K562 (cell line): ENCODE measurements at regions not wholly inside any gene's neighbourhood (a gene's known extent, or its start where the extent isn't known, plus 50 kb on each side); places are given as distances from the start of the nearest gene placed in this dataset.

Experiments used
- CBX5 ChIP-seq: IDR thresholded peaks from 2 replicates; pipeline ENCODE4 v1.6.1; 2014; ENCODE audit warnings: low read depth, borderline replicate concordance
- CREB3L1 ChIP-seq: fragments of 450-650 bp; IDR thresholded peaks from 2 replicates; pipeline ENCODE4 v1.6.1; 2014; ENCODE audit warnings: low read depth, mild to moderate bottlenecking, moderate library complexity, borderline replicate concordance
- CTBP1 ChIP-seq: fragments of 450-650 bp; IDR thresholded peaks from 2 replicates; pipeline ENCODE4 v1.6.1; 2016; ENCODE audit warnings: borderline replicate concordance
- FOSL1 ChIP-seq: fragments of 200-800 bp; sonication (Bioruptor generic); conservative IDR thresholded peaks from 2 replicates; pipeline ENCODE4 v1.6.1; 2016; ENCODE audit warnings: missing genetic modification characterization, missing compliant biosample characterization
- GATAD2A ChIP-seq: fragments of 450-650 bp; IDR thresholded peaks from 2 replicates; pipeline ENCODE4 v1.6.1; 2017
- HCFC1 ChIP-seq: IDR thresholded peaks from 2 replicates; pipeline ENCODE4 v1.6.1; 2012; ENCODE audit warnings: low read depth, low read length, improper control_type of control experiment
- MBD2 ChIP-seq: sonication (generic); IDR thresholded peaks from 2 replicates; pipeline ENCODE4 v1.6.1; 2016; ENCODE audit warnings: low read depth, borderline replicate concordance
- MECOM ChIP-seq: fragments of 250-450 bp; sonication (Bioruptor Pico); IDR thresholded peaks from 2 replicates; pipeline ENCODE4 v1.8.0; 2022; ENCODE audit warnings: inconsistent platforms
- MEIS2 ChIP-seq: fragments of 450-650 bp; IDR thresholded peaks from 2 replicates; pipeline ENCODE4 v1.6.1; 2014; ENCODE audit warnings: mild to moderate bottlenecking; ENCODE audit not compliant: partially characterized antibody
- MLX ChIP-seq, 2 experiments: fragments of 450-650 bp in 1 of 2; sonication (generic) in 1 of 2; formaldehyde crosslinking; conservative IDR thresholded peaks; 2 replicates each; pipeline versions ENCODE4 v1.4.0 to v1.8.1; 2020 to 2022; ENCODE audit warnings: mild to moderate bottlenecking in 1 of 2, missing genetic modification reagents in 1 of 2
- MTA2 ChIP-seq: fragments of 450-650 bp; IDR thresholded peaks from 2 replicates; pipeline ENCODE4 v1.6.1; 2016; ENCODE audit warnings: low read depth
- MYBL2 ChIP-seq, 2 experiments: fragments of 450-650 bp in 1 of 2; sonication (generic) in 1 of 2; formaldehyde crosslinking in 1 of 2; IDR thresholded peaks; 2 replicates each; pipeline versions ENCODE4 v1.6.1 to v1.8.1; 2017 to 2022; ENCODE audit warnings: borderline replicate concordance in 1 of 2, inconsistent platforms in 1 of 2, low read depth in 1 of 2, mild to moderate bottlenecking in 1 of 2, missing genetic modification reagents in 1 of 2, moderate library complexity in 1 of 2
- NCOA1 ChIP-seq: fragments of 450-650 bp; IDR thresholded peaks from 2 replicates; pipeline ENCODE4 v1.6.1; 2016; ENCODE audit warnings: low read depth
- NCOA2 ChIP-seq, 2 experiments: fragments of 450-650 bp; IDR thresholded peaks; 2 replicates each; pipeline ENCODE4 v1.6.1; 2018; ENCODE audit warnings: mild to moderate bottlenecking in 2 of 2, moderate library complexity in 1 of 2; ENCODE audit not compliant: partially characterized antibody in 2 of 2
- RBFOX2 ChIP-seq: fragments of 200-400 bp; formaldehyde crosslinking; IDR thresholded peaks from 2 replicates; pipeline ENCODE4 v1.6.1; 2017; ENCODE audit warnings: low read depth, mild to moderate bottlenecking, low read length, moderate library complexity
- SIRT6 ChIP-seq: IDR thresholded peaks from one replicate; pipeline ENCODE4 v1.6.1; 2012; ENCODE audit warnings: low read depth, mild to moderate bottlenecking, control low read depth, inconsistent platforms, low read length, moderate library complexity
- SLC30A9 ChIP-seq: fragments of 250-450 bp; sonication (Bioruptor Pico); IDR thresholded peaks from 2 replicates; pipeline ENCODE4 v1.8.0; 2022; ENCODE audit warnings: mild to moderate bottlenecking, moderate library complexity
- SP1 ChIP-seq: sonication (generic); formaldehyde crosslinking; IDR thresholded peaks from 2 replicates; pipeline ENCODE4 v1.8.1; 2022; ENCODE audit warnings: mild to moderate bottlenecking, missing genetic modification reagents
- SREBF1 ChIP-seq: fragments of 150-350 bp; IDR thresholded peaks from 2 replicates; pipeline ENCODE4 v1.6.1; 2014; ENCODE audit warnings: antibody characterized with exemption, low read depth, low read length, borderline replicate concordance
- SREBF2 ChIP-seq: sonication (generic); formaldehyde crosslinking; IDR thresholded peaks from 2 replicates; pipeline ENCODE4 v1.4.0; 2020; ENCODE audit warnings: mild to moderate bottlenecking, missing genetic modification reagents
- TAF1 ChIP-seq: IDR thresholded peaks from 2 replicates; pipeline ENCODE4 v1.6.1; 2011; ENCODE audit warnings: mild to moderate bottlenecking, low read length, moderate library complexity; ENCODE audit not compliant: insufficient read depth, control insufficient read depth, severe bottlenecking; ENCODE audit errors: extremely low read depth
- TAF7 ChIP-seq: fragments of 450-650 bp; IDR thresholded peaks from 2 replicates; pipeline ENCODE4 v1.6.1; 2016; ENCODE audit warnings: missing genetic modification characterization, missing compliant biosample characterization
- TGIF2 ChIP-seq: sonication (generic); formaldehyde crosslinking; IDR thresholded peaks from 2 replicates; pipeline ENCODE4 v1.8.1; 2022; ENCODE audit warnings: mild to moderate bottlenecking, missing genetic modification reagents, moderate library complexity
- ZC3H8 ChIP-seq: fragments of 450-650 bp; IDR thresholded peaks from 2 replicates; pipeline ENCODE4 v1.6.1; 2017
- ZKSCAN8 ChIP-seq: fragments of 200-800 bp; sonication (Bioruptor generic); IDR thresholded peaks from 2 replicates; pipeline ENCODE4 v1.6.1; 2016; ENCODE audit warnings: missing genetic modification characterization, missing compliant biosample characterization
- ZNF134 ChIP-seq: fragments of 250-450 bp; sonication (Bioruptor Pico); conservative IDR thresholded peaks from 2 replicates; pipeline ENCODE4 v1.4.0; 2020
- ZNF23 ChIP-seq: fragments of 250-450 bp; sonication (Bioruptor Pico); IDR thresholded peaks from 2 replicates; pipeline ENCODE4 v1.4.0; 2020; ENCODE audit warnings: mild to moderate bottlenecking
- ZNF583 ChIP-seq: fragments of 250-450 bp; sonication (Bioruptor Pico); IDR thresholded peaks from 2 replicates; pipeline ENCODE4 v1.4.0; 2020
- ZNF668 ChIP-seq: fragments of 250-450 bp; sonication (Bioruptor Pico); IDR thresholded peaks from 2 replicates; pipeline ENCODE4 v1.8.0; 2022; ENCODE audit warnings: mild to moderate bottlenecking, inconsistent platforms
- ZZZ3 ChIP-seq: fragments of 450-650 bp; IDR thresholded peaks from 2 replicates; pipeline ENCODE4 v1.6.1; 2016; ENCODE audit warnings: antibody characterized with exemption, mild to moderate bottlenecking, moderate library complexity

DNA sequence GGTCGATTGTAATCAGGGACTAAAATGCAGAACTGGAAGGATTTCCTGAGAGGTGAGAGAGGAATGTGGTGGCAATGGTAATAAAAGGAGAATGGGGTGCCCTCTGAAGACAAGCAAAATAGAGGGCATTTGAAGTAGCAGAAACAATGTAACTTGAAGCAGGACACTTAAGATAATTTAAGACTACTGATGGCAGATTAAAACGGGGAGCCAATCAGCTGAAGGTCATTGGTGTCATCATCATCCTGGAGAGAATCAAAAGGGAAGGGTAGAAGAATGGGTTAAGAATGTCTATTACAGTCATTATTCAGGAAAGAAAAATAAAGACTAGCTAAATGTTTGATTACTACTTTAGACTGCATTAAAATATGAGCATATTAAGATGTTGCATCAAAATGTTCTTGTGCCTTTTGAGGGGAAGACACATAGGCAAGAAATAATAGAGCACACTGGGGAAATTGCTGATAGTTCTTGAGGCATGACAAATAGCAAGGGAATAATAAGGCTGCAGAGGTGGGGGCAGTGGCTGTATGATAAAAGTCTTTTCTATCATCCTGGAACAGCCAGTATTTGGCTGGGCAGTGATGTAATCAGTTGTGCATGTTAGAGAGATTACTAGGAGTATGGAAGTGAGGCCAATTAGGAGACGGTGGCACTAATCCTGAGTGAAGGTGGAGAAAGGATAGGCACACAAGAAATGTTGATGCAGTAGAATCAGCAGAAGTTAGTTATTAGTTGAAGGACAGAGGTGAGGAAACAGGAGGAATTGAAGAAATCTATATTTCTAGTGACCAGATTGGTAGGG is 60.2 kb downstream of the CCDC71L start (continued):
- TF ChIP-seq TAF7, result 0 out of 2 replicates have a peak, but pooled peaks have one; percentile 30
- TF ChIP-seq NCOA2 (IDR thresholded peaks at IDR 0.05; ENCODE audit: partially characterized antibody in 2 of 2), result no peak
- TF ChIP-seq MEIS2, result peak; percentile 54
- no peak for TF ChIP-seq HCFC1
- TF ChIP-seq ZNF583 (CRISPR knock-in tag), result no peak
- 0 out of 2 replicates have a peak, but pooled peaks have one; percentile 18 for TF ChIP-seq SP1 (CRISPR knock-in tag)
- TF ChIP-seq GATAD2A, result 0 out of 2 replicates have a peak, but pooled peaks have one; percentile 40
- no peak for TF ChIP-seq SREBF1
- no peak for TF ChIP-seq MYBL2 (IDR thresholded peaks at IDR 0.05; ENCODE audit: low read depth)
- no peak for TF ChIP-seq MYBL2 (CRISPR knock-in tag; IDR thresholded peaks at IDR 0.05; ENCODE audit: borderline replicate concordance)
- TF ChIP-seq SLC30A9 (CRISPR knock-in tag), result no peak
- no peak for TF ChIP-seq MECOM (CRISPR knock-in tag)
- TF ChIP-seq CTBP1, result peak; percentile 37; the same call in 1 of the 2 replicates
- TF ChIP-seq SREBF2 (CRISPR knock-in tag), result 0 out of 2 replicates have a peak, but pooled peaks have one; percentile 25
- TF ChIP-seq CREB3L1, result no peak
- TF ChIP-seq CBX5, result no peak
- TF ChIP-seq ZNF23 (CRISPR knock-in tag), result no peak
- TF ChIP-seq TGIF2, result no peak
- TF ChIP-seq ZNF668 (CRISPR knock-in tag), result 0 out of 2 replicates have a peak, but pooled peaks have one; percentile 42
- TF ChIP-seq RBFOX2, result no peak
- no peak for TF ChIP-seq ZNF134 (CRISPR knock-in tag)
- TF ChIP-seq ZZZ3, result no peak
- no peak for TF ChIP-seq MLX (CRISPR knock-in tag; conservative IDR thresholded peaks at IDR 0.05)
- no peak for TF ChIP-seq NCOA1
- no peak for TF ChIP-seq ZC3H8
- TF ChIP-seq SIRT6, result no peak
- no peak for TF ChIP-seq ZKSCAN8
- peak; percentile 76 for TF ChIP-seq MTA2
- TF ChIP-seq MBD2, result 0 out of 2 replicates have a peak, but pooled peaks have one; percentile 21
- TF ChIP-seq FOSL1 (tag), result peak; percentile 48; the same call in 1 of the 2 replicates
- TF ChIP-seq TAF1, result no peak
